T-helper 2 cell (primary cell): ENCODE measurements at regions not wholly inside any gene's neighbourhood (a gene's known extent, or its start where the extent isn't known, plus 50 kb on each side); places are given as distances from the start of the nearest gene placed in this dataset.
A peak's percentile ranks its signal among the peaks of the same experiment; 100 is the strongest.

ENCODE experiments used
- DNase-seq, 5 experiments: peaks; one replicate each; pipeline versions ENCODE4 v3.0.0 to v3.0.0-alpha.2; 2012 to 2022

DNA sequence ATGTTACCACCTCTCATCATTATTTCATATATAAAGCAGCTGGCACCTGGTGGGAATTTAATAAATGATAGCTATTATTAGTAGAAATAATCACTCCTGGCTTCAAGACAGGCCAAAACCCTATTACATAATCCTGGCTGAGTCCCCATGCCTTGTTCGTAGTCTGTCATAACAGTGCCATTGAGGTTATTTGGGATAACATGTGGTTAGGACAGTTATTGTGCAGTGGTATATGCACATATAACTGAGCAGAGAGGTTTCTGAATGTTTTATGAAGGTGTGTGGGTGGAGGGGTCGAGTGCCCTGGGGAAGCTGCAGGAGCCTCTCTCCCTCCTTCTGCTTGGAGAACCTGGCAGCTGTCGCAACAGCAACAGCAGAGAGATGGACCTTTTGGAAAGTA, 162.4 kb upstream of the NABP1 start:
- DNase-seq = no peak

DNA sequence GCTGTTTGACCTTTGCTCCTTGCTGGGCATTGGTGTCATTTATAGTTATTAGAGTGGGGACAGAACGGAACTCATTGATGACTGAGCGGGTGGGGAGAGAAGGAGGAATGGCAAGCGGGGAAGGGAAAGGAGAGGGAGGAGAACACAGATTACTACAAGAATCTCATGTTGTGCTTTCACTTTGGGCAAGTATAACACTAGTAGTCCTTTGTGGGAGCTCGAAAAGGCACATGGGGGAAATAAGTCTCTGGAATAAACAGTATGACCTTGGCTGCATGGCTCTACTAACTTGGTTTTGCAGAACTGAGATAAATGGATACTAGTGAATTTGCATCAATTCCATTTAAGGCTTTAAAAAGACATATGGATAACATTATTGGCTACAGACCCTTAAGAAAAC, 161.7 kb upstream of the NABP1 start:
- no peak for DNase-seq

DNA sequence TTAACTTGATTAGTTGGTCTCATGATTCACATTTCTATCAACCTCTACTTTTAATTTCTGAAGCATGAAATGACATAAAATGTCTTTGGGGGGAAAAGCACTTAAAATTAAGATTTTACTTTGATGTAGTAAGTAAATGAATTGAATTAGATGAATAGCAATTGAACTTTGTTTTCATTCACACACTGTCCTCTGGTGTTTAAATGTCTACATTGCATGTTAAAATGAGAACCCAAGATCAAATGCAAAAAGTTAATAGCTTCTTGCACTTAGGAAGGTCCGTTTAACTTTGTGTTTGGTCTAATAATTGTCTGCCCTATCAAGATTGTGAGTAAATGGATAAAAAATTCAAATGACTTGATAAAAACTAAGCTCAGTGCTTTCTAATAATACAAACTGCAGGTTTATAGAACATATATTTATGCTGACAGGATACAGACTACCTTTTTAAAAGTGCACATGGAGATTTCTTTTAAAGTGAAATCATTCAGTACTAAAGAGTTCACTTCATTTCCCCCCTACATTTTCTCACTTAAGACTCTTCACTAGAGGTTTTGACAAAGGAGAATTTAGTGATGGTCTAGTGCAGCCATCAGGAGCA, 156.2 kb upstream of the NABP1 start:
- peak in 1 of 5 experiments; percentile 13 for DNase-seq

DNA sequence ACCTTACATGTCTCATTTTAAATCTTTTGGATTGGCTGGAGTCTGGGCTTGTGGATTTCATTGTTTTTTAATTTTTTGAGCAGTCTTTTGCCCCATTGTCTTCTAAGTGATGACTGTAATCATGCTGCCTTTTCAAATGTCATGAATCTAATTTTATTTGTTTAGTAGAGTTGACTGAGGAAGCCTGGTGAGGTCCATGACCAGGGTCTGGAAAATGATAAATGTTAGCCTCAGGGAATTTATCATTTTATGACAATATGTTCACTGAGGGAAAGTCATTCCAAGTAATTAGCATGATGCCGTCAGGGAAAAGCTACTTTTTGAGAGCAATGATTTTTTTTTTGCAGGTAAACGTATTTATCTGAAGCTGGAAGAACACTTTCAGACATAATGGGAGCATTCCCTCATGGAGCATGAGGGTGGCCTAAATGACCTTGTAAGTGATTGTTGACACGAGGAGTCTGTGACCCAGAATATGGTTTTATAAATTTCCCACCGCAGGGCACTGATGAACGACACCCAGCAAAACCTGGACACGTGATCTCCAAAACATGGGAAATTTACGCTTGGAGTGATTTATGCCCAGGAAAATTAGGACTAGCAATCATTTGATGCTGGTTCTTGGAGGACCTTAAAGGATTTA, 155.3 kb upstream of the NABP1 start:
- no peak for DNase-seq

DNA sequence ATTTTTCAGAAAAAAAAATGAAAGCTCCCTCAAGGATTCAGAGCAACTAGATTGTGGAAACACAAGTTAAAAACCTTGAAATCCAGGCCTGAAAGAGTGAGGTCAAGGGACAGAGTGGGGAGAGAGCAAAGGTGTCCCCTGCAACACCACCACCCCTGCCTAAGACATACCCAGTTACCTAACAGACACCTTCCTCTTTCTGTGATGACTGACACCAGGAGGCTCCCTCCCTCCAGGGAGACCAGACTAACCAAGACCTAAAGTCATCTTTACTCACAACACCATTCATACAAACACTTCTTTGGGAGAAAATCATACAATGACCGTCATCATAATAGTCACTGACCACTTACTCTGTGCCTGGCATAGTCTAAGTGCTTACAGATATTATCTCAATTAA, 151.8 kb upstream of the NABP1 start:
- DNase-seq = no peak

DNA sequence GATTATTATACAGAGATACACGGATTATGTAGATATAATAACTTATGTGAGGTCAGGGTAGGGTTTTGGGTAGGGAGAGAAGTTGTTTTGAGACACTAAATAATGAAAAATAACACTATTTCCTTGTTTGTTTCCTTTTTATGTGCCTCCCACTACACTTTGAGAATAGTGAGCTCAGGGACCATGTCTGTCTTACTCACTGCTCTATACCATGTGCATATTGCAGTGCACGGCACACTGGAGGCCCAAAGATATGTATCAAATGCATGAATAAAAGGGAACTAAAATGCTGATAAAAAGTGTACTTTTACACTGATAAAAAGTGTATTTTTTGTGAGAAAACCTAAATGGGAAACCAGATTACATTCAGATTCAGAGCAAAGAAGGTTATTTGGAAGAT, 151.4 kb upstream of the NABP1 start:
- no peak for DNase-seq

DNA sequence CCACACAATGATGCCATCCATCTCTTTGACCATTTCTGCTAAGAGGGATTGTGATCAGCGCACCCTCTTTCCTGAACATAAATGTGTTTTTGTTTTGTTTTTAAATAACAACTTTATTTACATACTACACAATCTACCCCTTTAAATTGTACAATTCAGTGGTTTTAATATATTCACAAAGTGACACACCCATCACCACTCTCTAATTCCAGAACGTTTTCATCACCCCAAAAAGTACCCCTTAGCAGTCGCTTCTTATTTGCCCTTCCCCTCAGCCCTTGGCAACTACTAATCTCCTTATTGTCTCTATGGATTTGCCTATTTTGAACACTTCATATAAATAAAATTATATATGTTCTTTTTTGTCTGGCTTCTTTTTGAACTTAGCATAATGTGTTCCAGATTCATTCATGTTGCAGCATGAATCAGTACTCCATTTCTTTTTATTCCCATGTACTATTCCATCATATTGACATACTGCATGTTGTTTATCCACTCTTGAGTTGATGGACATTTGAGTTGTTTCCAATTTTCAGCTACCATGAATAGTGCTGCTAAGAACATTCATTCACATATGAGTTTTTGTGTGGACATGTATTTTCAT, 150.9 kb upstream of the NABP1 start:
- DNase-seq = no peak

DNA sequence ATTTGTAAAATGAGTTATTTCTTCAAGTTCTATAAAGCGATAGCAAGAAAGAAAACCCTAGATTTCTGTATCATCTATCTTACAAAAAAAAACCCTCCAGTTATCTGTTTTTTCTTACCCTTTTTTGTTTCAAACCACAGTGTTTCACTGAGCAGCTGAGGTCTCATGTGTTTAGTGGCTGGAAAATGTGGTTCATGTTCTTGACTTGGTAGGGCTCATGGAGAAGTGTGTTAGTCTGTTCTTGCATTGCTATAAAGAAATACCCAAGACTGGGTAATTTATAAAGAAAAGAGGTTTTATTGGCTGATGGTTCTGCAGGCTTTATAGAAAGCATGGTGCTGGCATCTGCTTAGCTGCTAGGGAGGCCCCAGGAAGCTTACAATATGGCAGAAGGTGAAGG, 147.3 kb upstream of the NABP1 start:
- no peak for DNase-seq

DNA sequence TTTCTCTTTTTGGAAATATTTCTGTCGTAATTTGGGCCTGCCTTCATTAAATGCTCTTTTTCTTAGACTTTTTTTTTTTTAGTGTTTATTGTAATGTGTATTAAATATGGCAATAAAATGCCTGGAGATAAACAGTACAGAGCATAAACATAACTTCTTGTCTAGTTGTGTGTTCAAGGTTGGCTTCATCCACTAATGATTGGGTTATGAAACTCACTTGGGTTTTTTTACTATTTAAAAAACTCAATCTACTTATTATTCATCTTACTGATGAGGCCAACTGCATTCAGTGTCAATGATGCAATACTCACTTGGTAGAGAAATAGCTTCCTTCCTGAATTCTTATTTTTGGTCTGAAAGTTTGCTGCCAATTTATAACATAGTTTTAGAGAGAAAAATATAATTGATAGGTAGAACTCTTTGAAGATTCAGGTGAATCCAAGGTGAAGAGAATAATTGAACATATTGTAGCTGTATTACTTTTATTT, 144.2 kb upstream of the NABP1 start:
- no peak for DNase-seq

DNA sequence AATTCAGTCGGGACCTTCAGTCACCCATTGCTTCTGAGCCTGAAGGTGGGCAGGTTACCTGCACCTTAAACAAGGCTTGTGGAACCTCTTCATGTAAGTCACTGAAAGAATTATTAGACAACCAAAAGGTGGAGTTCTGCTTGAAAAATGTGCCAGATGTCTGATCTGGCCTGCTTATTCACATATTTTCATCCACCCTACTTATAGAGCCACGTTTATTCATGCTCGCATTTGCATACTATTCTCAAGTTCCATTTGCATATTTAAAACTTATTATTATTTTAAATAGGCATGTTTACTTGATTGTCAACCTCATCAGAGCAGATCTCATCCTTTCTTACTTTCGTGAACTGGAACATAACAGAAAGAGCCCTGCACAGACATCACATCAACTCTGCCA, 140.0 kb upstream of the NABP1 start:
- DNase-seq = no peak

DNA sequence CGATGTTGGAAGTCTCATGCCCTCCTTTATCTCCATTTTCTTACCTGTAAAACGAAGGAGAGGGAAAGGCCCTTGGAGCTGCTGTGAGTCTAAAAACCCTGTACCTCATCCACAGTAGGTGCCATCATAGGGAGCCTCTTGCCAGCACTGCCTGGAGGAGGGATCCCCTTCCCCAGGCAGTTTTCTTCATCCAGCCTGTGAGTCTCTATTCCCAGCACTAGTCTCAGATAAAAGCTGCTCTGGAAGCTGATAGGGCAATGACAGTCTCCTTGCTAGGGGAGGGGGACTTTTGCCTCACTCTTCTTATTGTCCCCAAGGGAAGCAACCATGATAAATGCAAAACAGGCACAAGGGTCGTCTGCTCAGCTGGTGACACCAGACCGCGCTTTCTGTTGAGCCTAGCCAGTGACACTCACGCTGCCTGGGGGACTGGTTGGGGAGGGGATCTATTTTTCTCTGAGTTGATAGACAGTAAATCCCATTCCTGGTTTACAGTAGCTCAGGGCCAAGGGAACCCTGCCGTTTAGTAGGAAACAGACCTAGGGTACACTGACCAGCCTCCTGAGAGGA, 139.5 kb upstream of the NABP1 start:
- no peak for DNase-seq

DNA sequence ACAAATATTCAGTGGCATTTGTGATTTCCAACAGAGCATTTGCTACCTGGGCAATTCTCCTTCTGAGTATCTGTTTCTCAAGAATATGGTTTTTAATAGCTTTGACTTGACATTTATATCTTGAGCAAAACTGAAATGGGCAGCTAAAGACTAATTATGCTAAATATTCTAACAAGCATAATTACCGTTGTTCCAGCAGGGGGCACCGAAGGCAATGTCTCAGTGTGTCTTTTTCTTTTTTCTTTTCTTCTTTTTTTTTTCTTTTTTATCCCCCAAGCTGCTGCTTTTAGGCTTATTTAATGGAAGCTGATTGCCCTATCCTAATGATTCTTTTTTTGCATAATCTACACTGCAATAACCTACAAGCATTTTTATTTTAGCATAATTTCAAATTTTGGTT, 138.9 kb upstream of the NABP1 start:
- peak in 2 of 5 experiments; percentile 5 to 27 for DNase-seq

DNA sequence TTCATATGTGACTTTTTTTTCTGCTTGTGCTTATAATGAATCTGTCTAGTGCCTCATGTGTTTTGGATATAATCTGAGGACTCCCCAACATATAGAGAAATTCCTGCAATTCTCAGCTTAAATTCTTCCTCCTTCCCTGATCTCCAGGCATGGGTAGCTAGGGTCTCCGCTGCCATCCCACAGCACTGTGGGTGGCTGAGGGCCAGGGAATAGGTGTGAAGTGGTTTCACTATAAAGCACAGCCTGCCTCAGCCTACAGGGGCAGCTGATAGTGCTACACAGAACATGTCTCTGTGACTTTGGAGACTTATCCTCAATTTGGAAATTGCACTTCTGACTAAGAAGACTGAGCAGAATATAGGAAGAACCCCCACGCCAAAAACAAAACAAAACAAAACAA, 137.3 kb upstream of the NABP1 start:
- DNase-seq = no peak

DNA sequence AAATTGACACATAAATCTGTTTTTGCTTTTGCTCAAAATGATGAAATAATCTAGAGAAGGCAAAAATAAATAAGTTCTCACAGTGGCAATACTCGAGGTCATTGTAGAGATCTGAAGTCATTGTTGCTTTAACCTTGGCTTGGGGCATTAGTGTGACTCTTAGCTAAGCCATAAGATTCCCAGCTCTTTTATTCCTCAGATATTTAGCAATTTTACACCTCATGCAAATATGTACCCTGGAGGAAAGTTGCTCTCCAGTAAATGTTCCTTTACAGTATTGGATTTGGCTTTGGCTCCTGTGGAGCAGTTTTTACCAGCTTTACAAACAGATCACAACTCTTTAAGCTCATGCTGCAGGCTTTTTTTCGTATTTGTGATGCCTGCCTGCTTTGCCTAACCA, 134.2 kb upstream of the NABP1 start:
- DNase-seq = no peak

DNA sequence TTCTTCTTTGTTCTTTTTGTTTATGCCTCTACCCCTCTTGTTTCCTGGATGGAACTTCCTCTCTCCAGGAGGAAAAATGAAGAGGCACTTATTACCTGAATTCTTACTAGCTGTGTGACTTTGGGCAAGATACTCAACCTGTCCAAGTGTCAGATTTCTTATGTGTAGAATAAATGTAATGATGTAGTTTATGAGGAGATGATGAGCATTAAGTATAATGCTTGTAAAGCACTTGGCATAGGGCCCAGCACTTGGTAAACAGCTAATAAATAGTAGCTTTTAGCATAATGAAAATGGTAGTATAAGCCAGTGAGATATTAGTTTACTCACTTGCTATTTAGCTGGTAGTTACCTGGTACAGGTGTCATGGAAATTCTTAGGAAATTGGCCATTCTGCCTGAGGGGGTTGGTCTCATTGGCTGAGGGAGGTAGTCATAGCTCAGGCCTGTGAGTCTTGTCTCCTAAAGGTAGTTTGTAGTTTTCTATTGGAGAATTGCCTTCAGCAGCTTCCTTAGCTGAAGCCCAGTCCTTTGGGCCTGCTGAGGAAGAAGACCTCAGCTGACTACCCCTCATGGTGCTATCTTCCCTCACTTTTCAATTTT, 133.4 kb upstream of the NABP1 start:
- no peak for DNase-seq

DNA sequence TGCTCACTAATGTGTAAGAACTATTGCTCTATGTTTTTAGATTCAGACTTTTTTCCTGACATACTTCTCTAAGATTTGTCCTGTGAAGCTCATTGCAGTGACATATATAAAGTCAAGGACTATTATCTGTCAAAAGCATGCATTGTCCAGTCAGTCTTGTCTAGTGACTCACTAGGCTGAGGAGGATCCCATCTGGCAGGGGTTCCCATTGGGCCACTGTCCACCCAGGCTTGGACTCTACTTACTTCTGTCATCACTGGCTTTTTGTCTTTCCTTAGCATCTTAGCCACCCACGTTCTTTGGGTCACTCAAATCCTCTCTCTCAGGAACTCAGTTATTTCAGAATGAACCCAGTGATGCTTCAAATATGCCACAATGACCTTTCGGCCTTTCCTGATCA, 132.6 kb upstream of the NABP1 start:
- DNase-seq = no peak

DNA sequence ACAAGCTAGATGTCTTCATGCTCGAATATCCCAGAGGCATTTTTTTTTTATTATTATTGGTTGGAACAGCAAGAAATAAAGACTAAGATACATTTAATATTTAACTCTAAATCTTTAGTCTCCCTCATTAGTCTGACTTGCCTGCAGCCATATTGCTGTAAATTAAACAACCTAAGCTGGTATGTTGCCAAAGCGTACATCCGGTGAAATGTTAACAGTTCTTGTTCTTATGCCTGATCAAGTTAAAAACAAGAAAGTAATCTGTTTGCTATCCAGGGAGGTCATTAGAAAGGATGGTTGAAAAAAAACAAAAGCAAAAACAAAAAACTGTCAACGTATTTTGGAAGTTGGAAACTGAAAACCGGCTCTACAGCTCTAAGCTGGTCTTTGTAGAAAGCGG, 125.9 kb upstream of the NABP1 start:
- no peak for DNase-seq

DNA sequence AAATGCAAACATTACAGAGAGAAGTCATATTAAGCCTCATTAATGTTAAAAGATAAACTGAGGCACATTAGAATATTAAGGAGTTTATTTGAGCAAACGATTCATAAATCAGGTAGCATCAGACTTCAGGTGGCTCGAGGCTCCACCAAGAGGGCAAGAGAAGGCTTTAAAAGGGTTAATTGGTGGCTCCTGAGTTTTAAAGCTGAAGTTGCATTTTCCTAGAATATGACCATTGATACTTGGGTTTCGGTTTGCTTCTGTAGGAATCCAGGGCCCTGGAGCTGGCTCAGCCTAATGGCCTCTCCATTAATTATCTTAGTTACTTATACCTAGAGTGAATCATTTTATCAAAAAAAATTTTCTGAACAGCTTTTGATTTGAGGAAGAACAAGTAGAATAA, 123.7 kb upstream of the NABP1 start:
- DNase-seq = no peak

DNA sequence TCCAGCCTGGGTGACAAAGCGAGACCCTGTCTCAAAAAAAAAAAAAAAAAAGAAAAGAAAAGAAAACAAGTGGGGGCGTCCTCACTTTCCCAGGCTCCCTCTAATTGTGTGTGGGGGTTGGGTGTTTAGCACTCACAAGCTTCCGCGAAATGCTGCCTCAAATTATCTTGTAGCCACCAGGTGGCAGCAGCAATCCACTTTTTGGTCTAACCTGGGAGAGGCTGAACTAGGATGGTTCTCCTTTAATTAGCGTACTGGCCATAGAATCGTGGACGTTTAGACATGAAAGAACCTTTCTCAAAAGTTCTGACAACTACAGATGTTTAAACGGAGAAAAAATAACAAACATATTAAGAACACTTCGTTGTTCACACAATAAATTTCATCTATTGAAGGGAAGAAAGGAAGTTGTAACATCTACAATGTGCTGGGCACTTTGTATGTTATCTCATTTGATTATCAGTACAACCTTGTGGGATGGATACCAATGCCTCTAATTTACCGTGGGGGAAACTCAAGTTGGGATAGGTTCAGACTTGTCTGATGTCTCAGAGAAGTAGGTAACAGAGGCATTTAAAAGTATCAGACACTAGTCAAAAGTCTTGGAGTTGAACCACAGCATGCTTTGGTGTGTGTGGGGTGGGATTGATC, 122.7 kb upstream of the NABP1 start:
- DNase-seq = peak; percentile 33 to 71 (median 66)

DNA sequence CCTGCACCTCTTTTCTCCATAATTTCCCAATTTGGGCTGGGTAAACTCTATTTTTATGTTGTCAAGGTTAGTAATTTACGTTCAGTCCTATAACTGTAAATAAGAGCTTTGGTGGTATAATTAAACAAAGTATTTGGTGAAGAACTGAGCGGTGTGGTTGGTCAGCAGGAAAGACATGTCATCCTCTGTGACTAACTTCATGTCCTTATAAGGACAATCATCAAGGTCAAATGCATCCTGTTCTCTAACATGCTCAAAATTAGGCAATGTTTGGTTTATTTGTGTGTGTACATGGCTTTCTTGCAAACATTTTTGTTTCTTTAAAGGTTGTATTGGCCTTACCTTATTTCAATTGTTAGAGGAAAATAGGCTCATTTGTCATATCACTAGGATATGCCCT, 121.5 kb upstream of the NABP1 start:
- DNase-seq = no peak

DNA sequence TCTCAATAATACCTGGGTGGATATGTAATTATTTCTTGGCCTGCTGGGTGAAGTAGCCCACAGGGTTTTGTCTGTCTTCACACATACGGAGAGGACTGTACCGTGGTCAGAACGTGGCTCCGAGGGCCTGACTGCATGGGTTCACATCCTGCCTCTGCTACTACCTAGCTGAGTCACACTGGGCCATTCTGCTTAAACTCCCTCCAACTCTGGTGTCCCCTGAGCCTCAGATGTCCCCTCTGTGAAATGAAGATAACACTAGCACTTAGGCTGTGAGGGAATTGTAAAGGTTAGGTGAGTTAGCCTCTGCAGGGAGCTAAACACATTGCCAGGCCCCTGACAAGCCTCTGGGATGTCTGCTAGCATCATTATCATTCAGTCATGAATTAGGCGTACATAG, 120.1 kb upstream of the NABP1 start:
- peak in 1 of 5 experiments; percentile 30 for DNase-seq

DNA sequence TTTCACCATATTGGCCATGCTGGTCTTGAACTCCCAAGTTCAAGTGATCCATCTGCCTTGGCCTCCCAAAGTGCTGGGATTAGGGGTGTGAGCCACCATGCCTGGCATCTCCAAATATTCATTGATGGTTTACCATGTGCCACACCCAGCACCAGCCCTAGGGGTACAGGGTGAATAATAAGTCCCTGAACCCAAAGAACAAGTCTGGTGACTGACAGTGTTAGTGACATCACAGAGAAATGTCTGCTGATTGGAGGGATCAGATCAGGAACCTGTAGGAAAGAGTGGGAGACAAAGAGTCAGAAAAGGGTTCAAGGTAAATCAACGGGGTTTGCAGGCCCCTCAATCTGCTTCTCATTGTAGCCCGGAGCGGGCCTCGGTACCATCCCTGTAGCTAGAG, 118.4 kb upstream of the NABP1 start:
- no peak for DNase-seq

DNA sequence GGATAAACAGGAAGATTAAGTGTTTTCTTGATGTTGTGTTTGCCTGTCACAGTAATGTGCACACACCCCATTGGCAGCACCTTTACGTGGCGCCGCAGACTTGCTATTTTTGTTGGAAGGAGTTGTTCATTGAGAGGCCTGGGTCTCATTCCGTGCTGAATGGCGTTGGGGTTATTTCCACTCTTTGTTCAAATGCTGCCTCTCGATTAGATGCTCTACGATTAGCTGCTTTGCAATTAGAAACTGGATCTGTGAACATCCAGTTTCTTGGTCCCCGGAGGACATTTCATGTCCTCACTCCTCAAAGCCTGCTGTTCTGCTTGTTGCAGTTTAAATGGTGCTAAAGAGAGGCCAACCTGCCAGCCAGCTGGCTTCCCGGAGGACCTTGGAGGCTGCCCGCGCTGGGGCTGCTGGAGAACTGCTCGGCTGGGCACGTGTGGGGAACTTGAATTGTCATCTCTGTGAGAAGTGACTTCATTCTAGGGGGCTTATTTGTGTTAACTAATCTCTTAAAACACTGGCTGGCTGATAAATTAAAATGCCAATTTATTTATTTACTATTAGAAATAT, 117.4 kb upstream of the NABP1 start:
- no peak for DNase-seq
